Loucy (cell line): ENCODE measurements at regions not wholly inside any gene's neighbourhood (a gene's known extent, or its start where the extent isn't known, plus 50 kb on each side); places are given as distances from the start of the nearest gene placed in this dataset.

Experiments
- H2AFZ ChIP-seq: fragments of 200-600 bp; sonication (generic); 2 replicates; pipeline ENCODE4 v1.6.0; 2016; ENCODE audit warnings: antibody characterized with exemption, mild to moderate bottlenecking, low read length, moderate library complexity
- H3F3A ChIP-seq: fragments of 200-600 bp; 2 replicates; pipeline ENCODE4 v1.6.0; 2016; ENCODE audit warnings: antibody characterized with exemption, low read depth, mild to moderate bottlenecking
- H3K27me3 ChIP-seq: fragments of 200-600 bp; sonication (generic); 2 replicates; pipeline ENCODE4 v1.6.1; 2014; ENCODE audit warnings: low read length, mild to moderate bottlenecking; ENCODE audit not compliant: insufficient read depth, poor library complexity, severe bottlenecking
- H3K36me3 ChIP-seq: fragments of 200-600 bp; sonication (generic); 2 replicates; pipeline ENCODE4 v1.6.1; 2016; ENCODE audit warnings: low read length; ENCODE audit not compliant: insufficient read depth
- H3K4me1 ChIP-seq: fragments of 200-600 bp; sonication (generic); 2 replicates; pipeline ENCODE4 v1.5.1; 2014; ENCODE audit warnings: low read length, mild to moderate bottlenecking; ENCODE audit not compliant: insufficient read depth, poor library complexity, severe bottlenecking
- H3K4me2 ChIP-seq: fragments of 200-600 bp; sonication (generic); 2 replicates; pipeline ENCODE4 v1.6.0; 2014; ENCODE audit warnings: antibody characterized with exemption, low read length, low read depth, mild to moderate bottlenecking; ENCODE audit not compliant: poor library complexity, severe bottlenecking
- H3K4me3 ChIP-seq: fragments of 200-600 bp; sonication (generic); 2 replicates; pipeline ENCODE4 v1.5.1; 2014; ENCODE audit warnings: low read length, mild to moderate bottlenecking, mixed read lengths; ENCODE audit not compliant: poor library complexity, severe bottlenecking
- H3K79me2 ChIP-seq: fragments of 200-600 bp; sonication (generic); 2 replicates; pipeline ENCODE4 v1.6.1; 2014; ENCODE audit warnings: low read length; ENCODE audit not compliant: insufficient read depth
- H3K9ac ChIP-seq: fragments of 200-600 bp; sonication (generic); 2 replicates; pipeline ENCODE4 v1.6.0; 2014; ENCODE audit warnings: mild to moderate bottlenecking, low read depth, low read length, moderate library complexity; ENCODE audit not compliant: poor library complexity, severe bottlenecking
- H3K9me2 ChIP-seq: fragments of 200-600 bp; sonication (generic); replicated peaks from 2 replicates; pipeline ENCODE4 v1.6.1; 2016; ENCODE audit warnings: low read depth, low read length, mixed read lengths
- H3K9me3 ChIP-seq: fragments of 200-600 bp; sonication (generic); 2 replicates; pipeline ENCODE4 v1.6.1; 2014; ENCODE audit warnings: mild to moderate bottlenecking, antibody characterized with exemption, low read length, low read depth; ENCODE audit not compliant: insufficient read depth
- H4K20me1 ChIP-seq: fragments of 200-600 bp; sonication (generic); 2 replicates; pipeline ENCODE4 v1.6.0; 2014; ENCODE audit warnings: antibody characterized with exemption, low read length, mild to moderate bottlenecking; ENCODE audit not compliant: insufficient read depth, poor library complexity, severe bottlenecking
- CTCF ChIP-seq: fragments of 200-600 bp; sonication (generic); conservative IDR thresholded peaks from 2 replicates; pipeline ENCODE4 v1.5.1; 2014; ENCODE audit warnings: mild to moderate bottlenecking, antibody characterized with exemption, low read length
- EZH2phosphoT487 ChIP-seq: fragments of 200-600 bp; IDR thresholded peaks from 2 replicates; pipeline ENCODE4 v1.6.1; 2018; ENCODE audit warnings: antibody characterized with exemption, mild to moderate bottlenecking, moderate library complexity, borderline replicate concordance

GRCh38 chr1:10866321-10867093 is 70.1 kb upstream of the CASZ1 start:
- Histone ChIP-seq H3K9me3 (no peaks in the 10 kb centered on the region), H3F3A (no peaks in the 10 kb centered on the region), H3K79me2 (no peaks in the 10 kb centered on the region), H3K4me2 (peak overlapping the region; percentile 59), H3K27me3 (no peaks in the 10 kb centered on the region), H3K4me1 (peaks cover 7% of the 10 kb centered on the region), H3K4me3 (peak overlapping the region; percentile 68), H3K9ac (no peak overlapping the region), H3K36me3 (no peaks in the 10 kb centered on the region), H4K20me1 (no peaks in the 10 kb centered on the region), H3K9me2 (no peaks in the 10 kb centered on the region), H2AFZ (peak overlapping the region; percentile 68; the same call in 1 of the 2 replicates)
- TF ChIP-seq CTCF (no peak), EZH2phosphoT487 (no peak)

- Histone ChIP-seq H3K79me2 (no peaks in the 10 kb centered on the region), H3K9me3 (no peaks in the 10 kb centered on the region), H2AFZ (peak overlapping the region; percentile 99), H3K36me3 (no peaks in the 10 kb centered on the region), H3K4me2 (peak overlapping the region; percentile 87), H4K20me1 (no peaks in the 10 kb centered on the region), H3K27me3 (no peaks in the 10 kb centered on the region), H3K4me3 (peak overlapping the region; percentile 68), H3K9ac (peak overlapping the region; percentile 71), H3K9me2 (no peaks in the 10 kb centered on the region), H3F3A (no peaks in the 10 kb centered on the region), H3K4me1 (peaks cover 7% of the 10 kb centered on the region)
- TF ChIP-seq CTCF (peak; percentile 63), EZH2phosphoT487 (no peak)
These were observed 70.8 kb upstream of the CASZ1 start for GRCh38 chr1:10867138-10867721.

- Histone ChIP-seq H3K4me3 (no peak overlapping the region), H3K36me3 (no peaks in the 10 kb centered on the region), H3K9ac (peak overlapping the region; percentile 71), H3K4me2 (peak overlapping the region; percentile 87), H3K4me1 (peaks cover 7% of the 10 kb centered on the region), H3K9me3 (no peaks in the 10 kb centered on the region), H4K20me1 (no peaks in the 10 kb centered on the region), H2AFZ (peak overlapping the region; percentile 99; the same call in 1 of the 2 replicates), H3F3A (no peaks in the 10 kb centered on the region), H3K9me2 (no peaks in the 10 kb centered on the region), H3K79me2 (no peaks in the 10 kb centered on the region), H3K27me3 (no peaks in the 10 kb centered on the region)
- TF ChIP-seq CTCF (no peak), EZH2phosphoT487 (no peak)
These were observed 71.6 kb upstream of the CASZ1 start for GRCh38 chr1:10867914-10868598.
